NT2/D1 (cell line): ENCODE measurements at regions not wholly inside any gene's neighbourhood (a gene's known extent, or its start where the extent isn't known, plus 50 kb on each side); places are given as distances from the start of the nearest gene placed in this dataset.

Experiments
- DNase-seq: peaks from one replicate; pipeline ENCODE4 v3.0.0-alpha.2; 2011; ENCODE audit warnings: low read depth, low spot score
- H3K27me3 ChIP-seq: 2 replicates; pipeline ENCODE4 v1.6.0; 2011; ENCODE audit warnings: mild to moderate bottlenecking; ENCODE audit not compliant: insufficient read length, insufficient read depth
- H3K36me3 ChIP-seq: 2 replicates; pipeline ENCODE4 v1.6.1; 2011; ENCODE audit warnings: mild to moderate bottlenecking, low read length, mixed read lengths; ENCODE audit not compliant: insufficient read depth, insufficient read length
- H3K4me1 ChIP-seq: 2 replicates; pipeline ENCODE4 v1.5.1; 2011; ENCODE audit not compliant: insufficient read depth, insufficient read length
- H3K4me3 ChIP-seq: 2 replicates; pipeline ENCODE4 v1.5.1; 2011; ENCODE audit warnings: low read depth; ENCODE audit not compliant: insufficient read length
- H3K9ac ChIP-seq: 2 replicates; pipeline ENCODE4 v1.6.0; 2011; ENCODE audit warnings: low read depth; ENCODE audit not compliant: insufficient read length
- H3K9me3 ChIP-seq: 2 replicates; pipeline ENCODE4 v1.5.1; 2011; ENCODE audit warnings: mild to moderate bottlenecking, low read length; ENCODE audit not compliant: insufficient read depth
- SUZ12 ChIP-seq: IDR thresholded peaks from 2 replicates; pipeline ENCODE4 v1.6.1; 2011; ENCODE audit not compliant: insufficient read length, insufficient read depth; ENCODE audit errors: extremely low read depth
- YY1 ChIP-seq: IDR thresholded peaks from 2 replicates; pipeline ENCODE4 v1.6.1; 2011; ENCODE audit not compliant: insufficient read length, insufficient read depth
- ZNF274 ChIP-seq: IDR thresholded peaks from 2 replicates; pipeline ENCODE4 v1.6.1; 2011; ENCODE audit warnings: mild to moderate bottlenecking, low read depth, low read length

DNA sequence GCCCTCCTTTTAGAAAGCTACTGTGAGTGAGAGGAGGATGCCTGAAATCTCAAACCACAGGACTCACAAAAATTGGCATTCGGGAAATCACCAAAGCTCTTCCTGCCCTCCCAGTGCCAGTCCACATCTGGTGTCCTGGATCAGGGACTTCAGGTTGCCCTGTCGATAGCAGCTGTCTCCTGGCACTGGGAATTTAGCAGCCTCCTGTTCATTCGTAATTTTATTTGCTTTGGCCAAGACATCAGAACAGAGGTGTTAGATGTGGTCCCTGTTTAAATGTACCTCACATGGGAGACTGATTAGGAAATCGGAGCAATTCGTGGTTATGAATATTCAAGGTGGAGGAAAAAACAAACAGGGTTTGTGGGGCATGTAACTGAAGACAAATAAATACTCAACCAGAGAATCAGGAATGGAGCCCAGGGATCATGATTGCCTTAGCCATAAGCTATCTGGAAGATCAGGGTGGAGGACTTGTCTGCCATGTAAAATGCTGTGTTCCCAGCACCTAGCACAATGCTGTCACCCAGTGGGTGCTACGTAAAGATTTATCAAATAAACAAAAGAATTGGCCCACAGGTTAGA lies 265.2 kb upstream of the PROK2 start:
- Histone ChIP-seq H3K9ac (no peak overlapping the region), H3K4me1 (no peaks in the 10 kb centered on the region), H3K9me3 (no peaks in the 10 kb centered on the region), H3K27me3 (no peaks in the 10 kb centered on the region), H3K4me3 (no peak overlapping the region), H3K36me3 (no peaks in the 10 kb centered on the region)
- TF ChIP-seq YY1 (no peak), ZNF274 (no peak), SUZ12 (no peak)
- DNase-seq = no peak

- DNase-seq = no peak
- Histone ChIP-seq H3K36me3 (no peaks in the 10 kb centered on the region), H3K4me3 (no peak overlapping the region), H3K27me3 (no peaks in the 10 kb centered on the region), H3K9ac (no peak overlapping the region), H3K4me1 (no peaks in the 10 kb centered on the region), H3K9me3 (no peaks in the 10 kb centered on the region)
- TF ChIP-seq ZNF274 = no peak
- no peak for TF ChIP-seq SUZ12
- no peak for TF ChIP-seq YY1
These were observed 264.4 kb upstream of the PROK2 start for GRCh38 chr3:72049300-72049699.

GRCh38 chr3:72048873-72049272 lies 263.9 kb upstream of the PROK2 start:
- TF ChIP-seq SUZ12 (no peak), ZNF274 (no peak), YY1 (no peak)
- H3K9ac ChIP-seq = no peak overlapping the region
- no peak overlapping the region for H3K4me3 ChIP-seq
- no peaks in the 10 kb centered on the region for H3K9me3 ChIP-seq
- no peaks in the 10 kb centered on the region for H3K4me1 ChIP-seq
- DNase-seq = no peak
- no peaks in the 10 kb centered on the region for H3K36me3 ChIP-seq
- H3K27me3 ChIP-seq = no peaks in the 10 kb centered on the region

DNA sequence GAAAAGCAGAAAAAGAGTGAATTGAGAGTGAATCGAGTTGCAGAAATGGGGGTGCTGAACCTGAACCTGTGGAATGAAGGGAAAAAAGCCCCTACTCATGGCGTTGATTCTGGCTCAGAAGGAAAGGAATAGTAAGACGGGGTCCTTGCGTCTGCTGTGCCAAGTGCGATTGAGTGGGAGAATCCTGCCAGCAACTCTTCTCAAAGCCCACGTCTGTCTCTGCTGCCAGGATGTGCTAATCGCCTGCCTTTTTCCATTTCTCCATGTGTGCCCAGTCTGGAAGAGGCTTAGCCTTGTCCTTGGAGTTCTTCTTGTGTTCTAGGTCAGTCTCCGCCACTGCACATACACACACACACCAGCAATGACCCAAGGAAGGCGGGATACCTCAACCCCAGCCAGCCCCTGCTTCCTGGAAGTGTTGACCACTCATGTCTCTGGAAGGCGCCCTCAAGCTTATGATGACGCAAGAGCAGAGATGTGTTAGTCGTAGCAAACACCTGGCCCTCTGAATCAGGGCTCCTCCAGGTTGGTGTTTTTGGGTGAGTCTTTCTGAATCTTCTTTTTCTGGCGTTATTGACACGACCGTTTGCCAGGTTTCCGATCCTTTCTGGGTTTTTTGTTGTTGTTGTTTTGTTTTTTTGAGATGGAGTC lies 262.4 kb upstream of the PROK2 start:
- Histone ChIP-seq H3K4me1 (no peaks in the 10 kb centered on the region), H3K4me3 (no peak overlapping the region), H3K27me3 (no peaks in the 10 kb centered on the region), H3K9ac (no peak overlapping the region), H3K9me3 (no peaks in the 10 kb centered on the region), H3K36me3 (no peaks in the 10 kb centered on the region)
- DNase-seq = no peak
- TF ChIP-seq ZNF274 (no peak), SUZ12 (no peak), YY1 (no peak)

- H3K4me1 ChIP-seq = no peaks in the 10 kb centered on the region
- H3K4me3 ChIP-seq = no peak overlapping the region
- TF ChIP-seq SUZ12 = no peak
- TF ChIP-seq YY1 = no peak
- no peak for TF ChIP-seq ZNF274
- no peak overlapping the region for H3K9ac ChIP-seq
- no peaks in the 10 kb centered on the region for H3K27me3 ChIP-seq
- no peaks in the 10 kb centered on the region for H3K9me3 ChIP-seq
- DNase-seq = no peak
- no peaks in the 10 kb centered on the region for H3K36me3 ChIP-seq
These were observed 259.4 kb upstream of the PROK2 start for GRCh38 chr3:72044231-72044855.

- Histone ChIP-seq H3K36me3 (no peaks in the 10 kb centered on the region), H3K9ac (no peak overlapping the region), H3K4me3 (no peak overlapping the region), H3K9me3 (no peaks in the 10 kb centered on the region), H3K4me1 (no peaks in the 10 kb centered on the region), H3K27me3 (no peaks in the 10 kb centered on the region)
- no peak for DNase-seq
- TF ChIP-seq YY1 (no peak), SUZ12 (no peak), ZNF274 (no peak)
These were observed 258.5 kb upstream of the PROK2 start for GRCh38 chr3:72043204-72044133.

- no peak overlapping the region for H3K9ac ChIP-seq
These were observed 257.7 kb upstream of the PROK2 start for GRCh38 chr3:72042397-72043203.

More at GRCh38 chr3:72042397-72043203, 257.7 kb upstream of the PROK2 start:
- 0 out of 2 replicates have a peak, but pooled peaks cover 4% of the 10 kb centered on the region for H3K9me3 ChIP-seq
- H3K4me1 ChIP-seq = no peaks in the 10 kb centered on the region
- no peak for TF ChIP-seq YY1
- no peak for TF ChIP-seq ZNF274
- TF ChIP-seq SUZ12 = no peak
- H3K36me3 ChIP-seq = no peaks in the 10 kb centered on the region
- H3K4me3 ChIP-seq = no peak overlapping the region
- H3K27me3 ChIP-seq = no peaks in the 10 kb centered on the region
- peak; percentile 32 for DNase-seq
